Mucosa of rectum (tissue), 2 donors: ENCODE measurements at regions not wholly inside any gene's neighbourhood (a gene's known extent, or its start where the extent isn't known, plus 50 kb on each side); places are given as distances from the start of the nearest gene placed in this dataset.
"Not testable (repeated sequence)": the region's sequence is repeated elsewhere in the genome, so short reads cannot be mapped to it uniquely, and the experiment has no call there.

Source experiments
- H3K27ac ChIP-seq, 2 donors: one replicate each; pipeline ENCODE4 v1.7.0; 2013; ENCODE audit warnings: inconsistent platforms in 2 of 2, low read depth in 2 of 2, low read length in 2 of 2
- H3K27me3 ChIP-seq, 2 donors: one replicate each; pipeline ENCODE4 v1.7.0; 2013; ENCODE audit warnings: low read length in 2 of 2; ENCODE audit not compliant: control insufficient read depth in 2 of 2, insufficient read depth in 2 of 2
- H3K36me3 ChIP-seq, 2 donors: one replicate each; pipeline ENCODE4 v1.7.0; 2013; ENCODE audit warnings: low read length in 2 of 2; ENCODE audit not compliant: control insufficient read depth in 2 of 2, insufficient read depth in 2 of 2
- H3K4me1 ChIP-seq, 2 donors: one replicate each; pipeline ENCODE4 v1.7.0; 2013; ENCODE audit warnings: low read length in 2 of 2, mild to moderate bottlenecking in 1 of 2; ENCODE audit not compliant: control insufficient read depth in 2 of 2, insufficient read depth in 2 of 2
- H3K4me3 ChIP-seq, 2 donors: one replicate each; pipeline ENCODE4 v1.7.0; 2013; ENCODE audit warnings: low read length in 2 of 2
- H3K9ac ChIP-seq, 2 donors: one replicate each; pipeline ENCODE4 v1.7.0; 2013; ENCODE audit warnings: low read length in 2 of 2, low read depth in 1 of 2, mild to moderate bottlenecking in 1 of 2
- H3K9me3 ChIP-seq, 2 donors: one replicate each; pipeline ENCODE4 v1.7.0; 2013; ENCODE audit warnings: low read length in 2 of 2; ENCODE audit not compliant: control insufficient read depth in 2 of 2
- donor health status: healthy.
- donor health status: Normal muscosa, but diverticular disease.

GRCh38 chr16:35600161-35600555 lies 2140.7 kb downstream of the TP53TG3F start:
- H3K27ac ChIP-seq, H3K27me3 ChIP-seq, H3K4me1 ChIP-seq, H3K4me3 ChIP-seq, H3K9ac ChIP-seq, H3K9me3 ChIP-seq, H3K36me3 ChIP-seq: not testable (repeated sequence)

DNA sequence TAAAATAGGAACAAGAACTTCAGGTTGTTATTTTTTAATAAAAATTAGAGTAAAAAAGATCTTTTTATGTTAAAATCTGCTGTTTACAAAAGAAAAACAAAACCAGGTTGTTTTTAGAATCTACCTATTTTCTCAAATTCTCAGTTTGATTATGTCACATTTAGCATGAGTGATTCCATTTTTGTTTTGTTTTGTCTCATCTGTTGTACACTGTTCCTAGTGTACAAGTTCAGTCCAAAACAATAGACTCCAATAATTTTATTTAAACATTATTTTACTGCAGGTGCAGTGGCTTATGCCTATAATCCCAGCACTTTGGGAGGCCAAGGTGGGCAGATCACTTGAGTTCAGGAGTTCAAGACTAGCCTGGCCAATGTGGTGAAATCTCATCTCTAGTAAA lies 2142.7 kb downstream of the TP53TG3F start:
- Histone ChIP-seq H3K9ac (no peak overlapping the region), H3K9me3 (peaks cover 0 to 2% of the 10 kb centered on the region in 2 donors), H3K36me3 (no peaks in the 10 kb centered on the region)

DNA sequence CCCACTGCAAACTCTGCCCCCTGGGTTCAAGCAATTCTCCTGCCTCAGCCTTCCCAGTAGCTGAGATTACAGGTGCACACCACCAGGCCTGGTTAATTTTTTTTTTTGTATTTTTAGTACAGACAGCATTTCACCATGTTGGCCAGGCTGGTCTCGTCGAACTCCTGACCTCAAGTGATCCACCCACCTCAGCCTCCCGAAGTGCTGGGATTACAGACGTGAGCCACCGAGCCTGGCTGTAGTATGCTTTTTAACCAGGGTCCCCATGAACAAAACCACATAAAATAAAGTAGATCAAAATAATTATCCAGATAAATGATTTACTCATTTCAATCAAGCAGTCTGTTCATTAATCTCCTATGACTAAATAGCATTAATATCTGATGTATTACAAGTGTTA lies 2144.0 kb downstream of the TP53TG3F start:
- not testable (repeated sequence) for H3K4me1 ChIP-seq, H3K9ac ChIP-seq, H3K9me3 ChIP-seq, H3K27me3 ChIP-seq, H3K27ac ChIP-seq, H3K36me3 ChIP-seq, H3K4me3 ChIP-seq

More for the DNA sequence above, 2142.7 kb downstream of the TP53TG3F start:
- no peaks in the 10 kb centered on the region for H3K27me3 ChIP-seq
- no peaks in the 10 kb centered on the region for H3K4me1 ChIP-seq
- no peak overlapping the region for H3K4me3 ChIP-seq
- no peak overlapping the region for H3K27ac ChIP-seq

- H3K4me1 ChIP-seq: no peaks in the 10 kb centered on the region
- no peak overlapping the region for H3K27ac ChIP-seq
- H3K27me3 ChIP-seq: no peaks in the 10 kb centered on the region
- no peak overlapping the region for H3K9ac ChIP-seq
- no peaks in the 10 kb centered on the region for H3K9me3 ChIP-seq
- H3K4me3 ChIP-seq: no peak overlapping the region
- no peaks in the 10 kb centered on the region for H3K36me3 ChIP-seq
These were observed 2146.5 kb downstream of the TP53TG3F start for GRCh38 chr16:35605921-35606320.

- H3K9me3 ChIP-seq, H3K27ac ChIP-seq, H3K4me1 ChIP-seq, H3K36me3 ChIP-seq, H3K27me3 ChIP-seq, H3K4me3 ChIP-seq, H3K9ac ChIP-seq: not testable (repeated sequence)
These were observed 2155.5 kb downstream of the TP53TG3F start for GRCh38 chr16:35614883-35615282.

- not testable (repeated sequence) for H3K27me3 ChIP-seq, H3K4me3 ChIP-seq, H3K27ac ChIP-seq, H3K4me1 ChIP-seq, H3K9me3 ChIP-seq, H3K36me3 ChIP-seq, H3K9ac ChIP-seq
These were observed 2159.8 kb downstream of the TP53TG3F start for GRCh38 chr16:35619176-35619575.

DNA sequence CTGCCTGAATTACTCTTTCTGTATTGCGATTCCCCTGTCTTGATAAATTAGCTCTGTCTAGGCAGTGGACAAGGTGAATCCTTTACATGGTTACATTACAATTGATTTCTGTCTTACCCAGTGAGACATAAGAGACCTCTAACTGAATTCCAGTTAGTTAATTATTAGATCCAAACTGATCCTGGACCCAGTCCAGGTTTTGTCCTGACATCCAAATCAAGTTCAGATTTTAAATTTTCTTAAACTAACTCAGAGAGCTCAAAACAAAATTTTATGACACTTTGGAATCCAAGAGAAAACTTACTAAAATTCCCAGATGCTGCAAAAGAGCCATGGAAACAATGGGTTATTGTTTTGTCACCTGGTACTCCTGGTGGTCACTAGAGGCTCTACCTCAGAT lies 2166.6 kb downstream of the TP53TG3F start:
- Histone ChIP-seq H3K36me3 (no peaks in the 10 kb centered on the region), H3K4me3 (no peak overlapping the region), H3K9me3 (no peaks in the 10 kb centered on the region), H3K27me3 (no peaks in the 10 kb centered on the region), H3K27ac (no peak overlapping the region), H3K9ac (no peak overlapping the region), H3K4me1 (no peaks in the 10 kb centered on the region)

DNA sequence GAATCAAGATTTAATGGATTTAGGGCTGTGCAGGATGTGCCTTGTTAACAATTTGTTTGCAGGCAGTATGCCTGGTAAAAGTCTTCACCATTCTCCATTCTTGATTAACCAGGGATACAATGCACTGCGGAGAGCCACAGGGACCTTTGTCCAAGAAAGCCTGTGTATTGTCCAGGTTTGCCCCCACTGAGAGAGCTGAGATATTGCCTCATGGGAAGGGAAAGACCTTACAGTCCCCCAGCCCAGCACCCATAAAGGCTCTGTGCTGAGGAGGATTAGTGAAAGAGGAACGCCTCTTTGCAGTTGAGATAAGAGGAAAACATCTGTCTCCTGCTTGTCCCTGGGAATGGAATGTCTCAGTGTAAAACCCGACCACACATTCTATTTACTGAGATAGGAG lies 2169.6 kb downstream of the TP53TG3F start:
- no peak overlapping the region for H3K9ac ChIP-seq
- no peak overlapping the region for H3K4me3 ChIP-seq
- no peaks in the 10 kb centered on the region for H3K27me3 ChIP-seq
- H3K9me3 ChIP-seq: no peaks in the 10 kb centered on the region
- no peaks in the 10 kb centered on the region for H3K4me1 ChIP-seq
- no peaks in the 10 kb centered on the region for H3K36me3 ChIP-seq
- no peak overlapping the region for H3K27ac ChIP-seq

- Histone ChIP-seq H3K4me3 (no peak overlapping the region), H3K27me3 (no peaks in the 10 kb centered on the region), H3K9ac (no peak overlapping the region), H3K36me3 (no peaks in the 10 kb centered on the region), H3K27ac (no peak overlapping the region), H3K4me1 (no peaks in the 10 kb centered on the region), H3K9me3 (no peaks in the 10 kb centered on the region)
These were observed 2172.0 kb downstream of the TP53TG3F start for GRCh38 chr16:35631261-35631945.

GRCh38 chr16:35636480-35637230 lies 2177.2 kb downstream of the TP53TG3F start:
- no peak overlapping the region for H3K4me3 ChIP-seq
- no peaks in the 10 kb centered on the region for H3K36me3 ChIP-seq
- no peak overlapping the region for H3K9ac ChIP-seq
- no peaks in the 10 kb centered on the region for H3K4me1 ChIP-seq
- H3K27me3 ChIP-seq: no peaks in the 10 kb centered on the region
- H3K27ac ChIP-seq: no peak overlapping the region
- H3K9me3 ChIP-seq: peaks cover 0 to 4% of the 10 kb centered on the region in 2 donors
